Fibroblast of villous mesenchyme (primary cell): ENCODE measurements at regions not wholly inside any gene's neighbourhood (a gene's known extent, or its start where the extent isn't known, plus 50 kb on each side); places are given as distances from the start of the nearest gene placed in this dataset.

ENCODE experiments used
- DNase-seq: peaks from one replicate; pipeline ENCODE4 v3.0.0-alpha.2; 2010; ENCODE audit warnings: low read depth
- H3K4me3 ChIP-seq: 2 replicates; pipeline ENCODE4 v1.5.1; 2011; ENCODE audit warnings: low read depth, mild to moderate bottlenecking, low read length
- CTCF ChIP-seq: IDR thresholded peaks from 2 replicates; pipeline ENCODE4 v1.5.1; 2012; ENCODE audit warnings: low read depth, mild to moderate bottlenecking, low read length; ENCODE audit not compliant: insufficient read depth

GRCh38 chr18:69226971-69227370 is 173.7 kb upstream of the DOK6 start:
- no peak for TF ChIP-seq CTCF
- no peak overlapping the region for H3K4me3 ChIP-seq
- no peak for DNase-seq

GRCh38 chr18:69230204-69230603 is 170.5 kb upstream of the DOK6 start:
- no peak for TF ChIP-seq CTCF
- DNase-seq, result no peak
- H3K4me3 ChIP-seq, result no peak overlapping the region

- no peak for DNase-seq
- H3K4me3 ChIP-seq, result no peak overlapping the region
- TF ChIP-seq CTCF, result no peak
Measured at GRCh38 chr18:69233465-69234054, 167.1 kb upstream of the DOK6 start.

- TF ChIP-seq CTCF, result no peak
- H3K4me3 ChIP-seq, result no peak overlapping the region
- peak; percentile 22 for DNase-seq
Measured at GRCh38 chr18:69239849-69240674, 160.6 kb upstream of the DOK6 start.

- no peak overlapping the region for H3K4me3 ChIP-seq
- no peak for DNase-seq
Measured at GRCh38 chr18:69246027-69246426, 154.7 kb upstream of the DOK6 start.

More at GRCh38 chr18:69246027-69246426, 154.7 kb upstream of the DOK6 start:
- no peak for TF ChIP-seq CTCF
